IMR-90 (cell line): ENCODE measurements at regions not wholly inside any gene's neighbourhood (a gene's known extent, or its start where the extent isn't known, plus 50 kb on each side); places are given as distances from the start of the nearest gene placed in this dataset. TPM values are rescaled to one million over a fixed set of nuclear protein-coding genes. Genes with fewer than 3 reads are reported as not detected.

Experiments used
- microRNA-seq, 2 experiments: library from miRNA; stranded (forward) in 1 of 2; unstranded in 1 of 2; fragments of 10-50 nt in 1 of 2; fragments of <30 nt in 1 of 2; gene quantifications in 1 of 2; microRNA quantifications in 1 of 2; one replicate each; pipeline versions ENCODE3 to v1.1.0; 2013 to 2020; ENCODE audit not compliant: insufficient read depth in 1 of 2, insufficient read length in 1 of 2, unreplicated experiment in 1 of 2
- small RNA-seq, 5 experiments: library from RNA; depleted of rRNA; stranded (forward); fragments of <200 nt; gene quantifications; one replicate each; pipeline ENCODE3, GENCODE V24; 2012

Small RNA genes in the stretch of these regions (microRNA-seq; reads per million reads assigned to microRNA genes)
- not detected for gene SNX3P1X (ENCODE audit: insufficient read depth, insufficient read length)

Small RNA genes in the stretch of these regions (small RNA-seq; reads per million reads assigned to genes)
- gene SNX3P1X = 0 reads per million in 5 experiments
